Astrocyte of the cerebellum (primary cell): ENCODE measurements at regions not wholly inside any gene's neighbourhood (a gene's known extent, or its start where the extent isn't known, plus 50 kb on each side); places are given as distances from the start of the nearest gene placed in this dataset.

Experiments used
- DNase-seq: peaks from one replicate; pipeline ENCODE4 v3.0.0-alpha.2; 2011; ENCODE audit warnings: low read depth
- H3K4me3 ChIP-seq: 2 replicates; pipeline ENCODE4 v1.5.1; 2011; ENCODE audit warnings: mild to moderate bottlenecking, low read depth, low read length, moderate library complexity
- in situ Hi-C: cut with HindIII; loops from 2 replicates; pipeline ENCODE4 v1.10.0; 2017; ENCODE audit warnings: low sequenced_read_pairs
- TF ChIP-seq, protein P1 (sequence below): IDR thresholded peaks from 2 replicates; pipeline ENCODE4 v1.5.1; 2012; ENCODE audit warnings: low read length, low read depth, moderate library complexity, mild to moderate bottlenecking; ENCODE audit errors: missing control alignments

GRCh38 chr9:80520231-80520630 is 948.5 kb downstream of the TLE4 start:
- no peak for DNase-seq
- no peak overlapping the region for H3K4me3 ChIP-seq
- in situ Hi-C loops: no loop called here
- TF ChIP-seq, protein P1, sequence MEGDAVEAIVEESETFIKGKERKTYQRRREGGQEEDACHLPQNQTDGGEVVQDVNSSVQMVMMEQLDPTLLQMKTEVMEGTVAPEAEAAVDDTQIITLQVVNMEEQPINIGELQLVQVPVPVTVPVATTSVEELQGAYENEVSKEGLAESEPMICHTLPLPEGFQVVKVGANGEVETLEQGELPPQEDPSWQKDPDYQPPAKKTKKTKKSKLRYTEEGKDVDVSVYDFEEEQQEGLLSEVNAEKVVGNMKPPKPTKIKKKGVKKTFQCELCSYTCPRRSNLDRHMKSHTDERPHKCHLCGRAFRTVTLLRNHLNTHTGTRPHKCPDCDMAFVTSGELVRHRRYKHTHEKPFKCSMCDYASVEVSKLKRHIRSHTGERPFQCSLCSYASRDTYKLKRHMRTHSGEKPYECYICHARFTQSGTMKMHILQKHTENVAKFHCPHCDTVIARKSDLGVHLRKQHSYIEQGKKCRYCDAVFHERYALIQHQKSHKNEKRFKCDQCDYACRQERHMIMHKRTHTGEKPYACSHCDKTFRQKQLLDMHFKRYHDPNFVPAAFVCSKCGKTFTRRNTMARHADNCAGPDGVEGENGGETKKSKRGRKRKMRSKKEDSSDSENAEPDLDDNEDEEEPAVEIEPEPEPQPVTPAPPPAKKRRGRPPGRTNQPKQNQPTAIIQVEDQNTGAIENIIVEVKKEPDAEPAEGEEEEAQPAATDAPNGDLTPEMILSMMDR: no peak

DNA sequence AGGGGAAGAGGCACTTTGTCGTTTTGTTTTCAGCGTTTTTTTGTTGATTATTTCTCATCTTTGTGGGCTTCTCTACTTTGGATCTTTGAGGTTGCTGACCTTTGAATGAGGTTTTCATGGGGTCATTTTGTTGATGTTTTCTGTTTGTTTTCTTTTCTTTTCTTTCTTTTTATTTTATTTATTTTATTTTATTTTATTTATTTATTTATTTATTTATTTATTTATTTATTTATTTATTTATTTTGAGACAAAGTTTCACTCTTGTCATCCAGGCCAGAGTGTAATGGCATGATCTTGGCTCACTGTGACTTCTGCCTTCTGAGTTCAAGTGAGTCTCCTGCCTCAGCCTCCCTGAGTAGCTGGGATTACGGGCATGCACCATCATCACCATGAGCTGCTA is 946.7 kb downstream of the TLE4 start:
- TF ChIP-seq, protein P1: no peak
- DNase-seq: no peak
- in situ Hi-C loops: no loop called here
- H3K4me3 ChIP-seq: no peak overlapping the region

DNA sequence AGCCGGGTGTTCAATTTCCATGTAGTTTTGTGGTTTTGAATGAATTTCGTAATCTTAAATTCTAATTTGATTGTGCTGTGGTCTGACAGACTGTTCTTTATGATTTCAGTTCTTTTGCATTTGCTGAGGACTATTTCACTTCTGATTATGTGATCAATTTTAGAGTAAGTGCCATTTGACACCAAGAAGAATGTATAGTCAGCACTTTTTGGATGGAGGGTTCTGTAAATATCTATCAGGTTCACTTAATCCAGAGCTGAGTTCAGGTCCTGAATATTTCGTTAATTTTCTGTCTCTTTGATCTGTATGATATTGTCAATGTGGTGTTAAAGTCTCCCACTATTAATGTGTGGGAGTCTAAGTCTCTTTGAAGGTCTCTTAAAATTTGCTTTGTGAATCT is 944.9 kb downstream of the TLE4 start:
- no peak for DNase-seq
- in situ Hi-C loops: no loop called here
- no peak overlapping the region for H3K4me3 ChIP-seq
- TF ChIP-seq, protein P1: no peak

GRCh38 chr9:80509358-80509757 is 937.6 kb downstream of the TLE4 start:
- H3K4me3 ChIP-seq: no peak overlapping the region
- in situ Hi-C loops: no loop called here
- TF ChIP-seq, protein P1: no peak
- DNase-seq: no peak

GRCh38 chr9:80507611-80508010 is 935.8 kb downstream of the TLE4 start:
- in situ Hi-C loops: no loop called here
- TF ChIP-seq, protein P1: no peak
- DNase-seq: no peak

GRCh38 chr9:80504601-80505230 is 933.0 kb downstream of the TLE4 start:
- TF ChIP-seq, protein P1: no peak
- DNase-seq: no peak
- in situ Hi-C loops: no loop called here
- no peak overlapping the region for H3K4me3 ChIP-seq

More at GRCh38 chr9:80507611-80508010, 935.8 kb downstream of the TLE4 start:
- H3K4me3 ChIP-seq: no peak overlapping the region
